HEK293 (cell line): ENCODE measurements at regions not wholly inside any gene's neighbourhood (a gene's known extent, or its start where the extent isn't known, plus 50 kb on each side); places are given as distances from the start of the nearest gene placed in this dataset.

Experiments used
- CTCF ChIA-PET: fragments of 350-600 bp; formaldehyde crosslinking; extraction: SDS; loops from one replicate; lab custom pipeline; 2021; ENCODE audit warnings: antibody characterized with exemption; lab: Yijun Ruan, JAX
- POLR2A ChIA-PET: fragments of 300-600 bp; formaldehyde crosslinking; extraction: SDS; loops from one replicate; lab custom pipeline; 2020; ENCODE audit warnings: antibody characterized with exemption, inconsistent platforms; lab: Yijun Ruan, JAX
- H3K27ac ChIP-seq: fragments of 200-500 bp; sonication (Bioruptor generic); 2 replicates; pipeline ENCODE4 v1.5.1; 2014; ENCODE audit warnings: low read depth, low read length, control low read depth, inconsistent platforms; ENCODE audit errors: extremely low read depth
- H3K36me3 ChIP-seq, 2 experiments: fragments of 200-500 bp in 1 of 2; sonication (Bioruptor generic) in 1 of 2; 1 replicate in 1 of 2; 2 replicates in 1 of 2; pipeline ENCODE4 v1.5.1; 2014 to 2017; ENCODE audit warnings: inconsistent platforms in 2 of 2, low read length in 2 of 2; ENCODE audit not compliant: control insufficient read depth in 2 of 2, insufficient read depth in 1 of 2
- H3K4me1 ChIP-seq: fragments of 200-500 bp; sonication (Bioruptor generic); 2 replicates; pipeline ENCODE4 v1.5.1; 2014; ENCODE audit warnings: mild to moderate bottlenecking, low read length, inconsistent platforms; ENCODE audit not compliant: control insufficient read depth, insufficient read depth
- H3K4me3 ChIP-seq: 2 replicates; pipeline ENCODE4 v1.5.1; 2011; ENCODE audit warnings: low read depth, mild to moderate bottlenecking, control low read depth, low read length, moderate library complexity
- H3K9me3 ChIP-seq: fragments of 200-500 bp; sonication (Bioruptor generic); 2 replicates; pipeline ENCODE4 v1.5.1; 2014; ENCODE audit warnings: low read depth, low read length, inconsistent platforms; ENCODE audit not compliant: control insufficient read depth, insufficient read depth
- ELK4 ChIP-seq: IDR thresholded peaks from 2 replicates; pipeline ENCODE4 v1.6.1; 2011; ENCODE audit warnings: mild to moderate bottlenecking, low read depth, low read length, borderline replicate concordance
- HOXD13 ChIP-seq: sonication (generic); formaldehyde crosslinking; IDR thresholded peaks from 2 replicates; pipeline ENCODE4 v1.8.0; 2022; ENCODE audit warnings: missing genetic modification reagents, borderline replicate concordance
- KLF8 ChIP-seq: fragments of 450-650 bp; formaldehyde crosslinking; IDR thresholded peaks from 2 replicates; pipeline ENCODE4 v1.5.1; 2016; ENCODE audit warnings: missing biosample characterization, missing genetic modification characterization
- KLF9 ChIP-seq: fragments of 450-650 bp; formaldehyde crosslinking; IDR thresholded peaks from 2 replicates; pipeline ENCODE4 v1.5.1; 2016; ENCODE audit warnings: missing biosample characterization, missing genetic modification characterization, low read depth
- PRDM1 ChIP-seq: fragments of 450-650 bp; formaldehyde crosslinking; IDR thresholded peaks from 2 replicates; pipeline ENCODE4; 2016; ENCODE audit warnings: missing biosample characterization, missing genetic modification characterization
- REPIN1 ChIP-seq: fragments of 450-650 bp; formaldehyde crosslinking; IDR thresholded peaks from 2 replicates; pipeline ENCODE4 v1.5.1; 2017; ENCODE audit warnings: missing biosample characterization, missing genetic modification characterization, low read depth
- SCRT2 ChIP-seq: fragments of 450-650 bp; formaldehyde crosslinking; IDR thresholded peaks from 2 replicates; pipeline ENCODE4 v1.5.1; 2016; ENCODE audit warnings: missing biosample characterization, missing genetic modification characterization
- TSHZ1 ChIP-seq: fragments of 450-650 bp; formaldehyde crosslinking; IDR thresholded peaks from 2 replicates; pipeline ENCODE4 v1.5.1; 2016; ENCODE audit warnings: missing biosample characterization, missing genetic modification characterization, borderline replicate concordance
- ZBTB11 ChIP-seq: fragments of 450-650 bp; formaldehyde crosslinking; conservative IDR thresholded peaks from 2 replicates; pipeline ENCODE4 v1.5.1; 2016; ENCODE audit warnings: low read depth, missing biosample characterization, missing genetic modification characterization
- ZBTB44 ChIP-seq: fragments of 450-650 bp; IDR thresholded peaks from 2 replicates; pipeline ENCODE4 v1.5.1; 2018; ENCODE audit warnings: missing biosample characterization, mild to moderate bottlenecking, missing genetic modification characterization
- ZBTB6 ChIP-seq: fragments of 450-650 bp; formaldehyde crosslinking; IDR thresholded peaks from 2 replicates; pipeline ENCODE4 v1.5.1; 2017; ENCODE audit warnings: missing biosample characterization, missing genetic modification characterization
- ZNF132 ChIP-seq: fragments of 450-650 bp; formaldehyde crosslinking; IDR thresholded peaks from 2 replicates; pipeline ENCODE4 v1.5.1; 2017; ENCODE audit warnings: missing biosample characterization, missing genetic modification characterization, borderline replicate concordance
- ZNF513 ChIP-seq: fragments of 450-650 bp; IDR thresholded peaks from 2 replicates; pipeline ENCODE4 v1.5.1; 2018; ENCODE audit warnings: missing biosample characterization, missing genetic modification characterization
- ZNF530 ChIP-seq: fragments of 450-650 bp; formaldehyde crosslinking; IDR thresholded peaks from 2 replicates; pipeline ENCODE4 v1.5.1; 2016; ENCODE audit warnings: low read depth, missing biosample characterization, missing genetic modification characterization
- ZNF558 ChIP-seq: fragments of 450-650 bp; formaldehyde crosslinking; IDR thresholded peaks from 2 replicates; pipeline ENCODE4 v1.5.1; 2016; ENCODE audit warnings: missing biosample characterization, missing genetic modification characterization
- ZNF629 ChIP-seq: fragments of 450-650 bp; formaldehyde crosslinking; IDR thresholded peaks from 2 replicates; pipeline ENCODE4 v1.5.1; 2017; ENCODE audit warnings: missing biosample characterization, missing genetic modification characterization
- ZNF645 ChIP-seq: fragments of 450-650 bp; formaldehyde crosslinking; IDR thresholded peaks from 2 replicates; pipeline ENCODE4; 2016; ENCODE audit warnings: missing biosample characterization, missing genetic modification characterization
- ZNF654 ChIP-seq: fragments of 450-650 bp; formaldehyde crosslinking; IDR thresholded peaks from 2 replicates; pipeline ENCODE4 v1.5.1; 2016; ENCODE audit warnings: low read depth, missing biosample characterization, missing genetic modification characterization
- ZNF692 ChIP-seq: fragments of 450-650 bp; formaldehyde crosslinking; IDR thresholded peaks from 2 replicates; pipeline ENCODE4 v1.5.1; 2016; ENCODE audit warnings: missing biosample characterization, missing genetic modification characterization
- ZNF747 ChIP-seq: fragments of 450-650 bp; formaldehyde crosslinking; IDR thresholded peaks from 2 replicates; pipeline ENCODE4 v1.5.1; 2016; ENCODE audit warnings: missing biosample characterization, missing genetic modification characterization
- ZNF837 ChIP-seq: fragments of 450-650 bp; formaldehyde crosslinking; IDR thresholded peaks from 2 replicates; pipeline ENCODE4 v1.5.1; 2016; ENCODE audit warnings: missing biosample characterization, missing genetic modification characterization

GRCh38 chr11:23674866-23675265 lies 814.6 kb upstream of the CCDC179 start:
- no peak for TF ChIP-seq ZNF513 (tag by site-specific recombination)
- no peak for TF ChIP-seq ELK4
- no peak for TF ChIP-seq ZBTB11 (tag by site-specific recombination)
- no peak for TF ChIP-seq ZNF558
- no peak for TF ChIP-seq ZBTB44 (tag by site-specific recombination)
- TF ChIP-seq ZNF747 (tag by site-specific recombination) = no peak
- no peak for TF ChIP-seq ZNF132 (tag by site-specific recombination)
- TF ChIP-seq REPIN1 (tag by site-specific recombination) = no peak
- no peak for TF ChIP-seq ZNF837
- no peak for TF ChIP-seq KLF8 (tag by site-specific recombination)
- no peak for TF ChIP-seq ZNF692 (tag by site-specific recombination)
- no peak for TF ChIP-seq PRDM1 (tag by site-specific recombination)
- no peak for TF ChIP-seq ZNF530
- no peak for TF ChIP-seq ZNF645 (tag by site-specific recombination)
- no peak for TF ChIP-seq ZNF654 (tag by site-specific recombination)

GRCh38 chr11:23679041-23679440 lies 817.8 kb upstream of the LUZP2 start:
- Histone ChIP-seq H3K36me3 (no peaks in the 10 kb centered on the region), H3K4me1 (no peaks in the 10 kb centered on the region), H3K9me3 (no peaks in the 10 kb centered on the region), H3K27ac (no peak overlapping the region), H3K4me3 (no peak overlapping the region)
- CTCF ChIA-PET = no interaction called here
- POLR2A ChIA-PET = no interaction called here
- no peak for TF ChIP-seq TSHZ1 (tag by site-specific recombination)
- no peak for TF ChIP-seq HOXD13 (CRISPR knock-in tag)
- TF ChIP-seq KLF9 = no peak
- no peak for TF ChIP-seq ZBTB6
- TF ChIP-seq SCRT2 = no peak
- no peak for TF ChIP-seq ZNF629

More at GRCh38 chr11:23674866-23675265, 814.6 kb upstream of the CCDC179 start:
- CTCF ChIA-PET = interaction anchor here (0.6 to 0.7 kb wide), 2 partner anchors 16 to 283 kb away, joined by 3 read pairs; no protein-coding TSS in a partner anchor
- H3K4me3 ChIP-seq = no peak overlapping the region
- no peaks in the 10 kb centered on the region for H3K36me3 ChIP-seq
- POLR2A ChIA-PET = no interaction called here
- H3K9me3 ChIP-seq = no peaks in the 10 kb centered on the region
- no peaks in the 10 kb centered on the region for H3K4me1 ChIP-seq
- H3K27ac ChIP-seq = no peak overlapping the region
